ENCODE measurements at regions not wholly inside any gene's neighbourhood (a gene's known extent, or its start where the extent isn't known, plus 50 kb on each side); places are given as distances from the start of the nearest gene placed in this dataset.

- FAIRE-seq: no peak
These were observed 1066.1 kb downstream of the NR2F1-AS1 start for GRCh38 chr5:92514896-92515295.

DNA sequence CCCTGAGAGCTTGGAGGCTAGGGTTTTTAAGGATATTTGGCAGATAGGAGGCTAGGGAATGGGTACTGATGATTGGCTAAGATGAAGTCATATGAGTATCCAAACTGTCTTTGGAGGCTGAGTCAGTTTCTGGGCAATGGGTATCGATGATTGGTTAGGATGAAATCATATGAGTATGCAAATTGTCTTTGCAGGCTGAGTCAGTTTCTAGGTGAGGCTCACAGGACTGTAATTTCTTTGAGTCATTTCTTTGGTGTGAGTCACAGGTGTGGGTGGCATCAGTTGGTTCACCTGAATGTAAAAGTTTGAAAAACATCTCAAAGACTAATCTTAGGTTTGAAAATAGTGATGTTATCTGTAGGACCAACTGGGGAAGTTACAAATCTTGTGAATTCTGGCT lies 1068.0 kb downstream of the NR2F1-AS1 start:
- Histone ChIP-seq H3K9ac (ENCODE audit: low read length in 3 of 3) (no peak overlapping the region), H3K9me3 (ENCODE audit: control insufficient read depth in 2 of 3, insufficient read depth in 1 of 3, low read length in 3 of 3) (peaks cover 0 to 31% (median 4%) of the 10 kb centered on the region in 3 donors), H3K36me3 (ENCODE audit: control insufficient read depth in 2 of 3, insufficient read depth in 3 of 3, low read length in 3 of 3) (no peaks in the 10 kb centered on the region), H3K27ac (ENCODE audit: low read depth in 2 of 2, low read length in 2 of 2) (no peak overlapping the region), H3K27me3 (ENCODE audit: control insufficient read depth, insufficient read depth, low read length) (no peaks in the 10 kb centered on the region), H3K4me3 (ENCODE audit: low read length in 3 of 3) (no peak overlapping the region), H3K4me1 (ENCODE audit: control insufficient read depth in 2 of 3, insufficient read depth in 2 of 3, low read depth in 1 of 3, low read length in 3 of 3) (no peaks in the 10 kb centered on the region)
- intact Hi-C loops (cut with DNase I): no loop called here
- FAIRE-seq: no peak
- no peak for DNase-seq
- TF ChIP-seq, protein P1, sequence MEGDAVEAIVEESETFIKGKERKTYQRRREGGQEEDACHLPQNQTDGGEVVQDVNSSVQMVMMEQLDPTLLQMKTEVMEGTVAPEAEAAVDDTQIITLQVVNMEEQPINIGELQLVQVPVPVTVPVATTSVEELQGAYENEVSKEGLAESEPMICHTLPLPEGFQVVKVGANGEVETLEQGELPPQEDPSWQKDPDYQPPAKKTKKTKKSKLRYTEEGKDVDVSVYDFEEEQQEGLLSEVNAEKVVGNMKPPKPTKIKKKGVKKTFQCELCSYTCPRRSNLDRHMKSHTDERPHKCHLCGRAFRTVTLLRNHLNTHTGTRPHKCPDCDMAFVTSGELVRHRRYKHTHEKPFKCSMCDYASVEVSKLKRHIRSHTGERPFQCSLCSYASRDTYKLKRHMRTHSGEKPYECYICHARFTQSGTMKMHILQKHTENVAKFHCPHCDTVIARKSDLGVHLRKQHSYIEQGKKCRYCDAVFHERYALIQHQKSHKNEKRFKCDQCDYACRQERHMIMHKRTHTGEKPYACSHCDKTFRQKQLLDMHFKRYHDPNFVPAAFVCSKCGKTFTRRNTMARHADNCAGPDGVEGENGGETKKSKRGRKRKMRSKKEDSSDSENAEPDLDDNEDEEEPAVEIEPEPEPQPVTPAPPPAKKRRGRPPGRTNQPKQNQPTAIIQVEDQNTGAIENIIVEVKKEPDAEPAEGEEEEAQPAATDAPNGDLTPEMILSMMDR (IDR thresholded peaks at IDR 0.05; ENCODE audit: borderline replicate concordance, extremely low read depth, insufficient read depth): no peak

More at GRCh38 chr5:92514896-92515295, 1066.1 kb downstream of the NR2F1-AS1 start:
- no peak for DNase-seq
- TF ChIP-seq, protein P1 (IDR thresholded peaks at IDR 0.05; ENCODE audit: borderline replicate concordance, extremely low read depth, insufficient read depth): no peak
- Histone ChIP-seq H3K27ac (ENCODE audit: low read depth in 2 of 2, low read length in 2 of 2) (no peak overlapping the region), H3K27me3 (ENCODE audit: control insufficient read depth, insufficient read depth, low read length) (no peaks in the 10 kb centered on the region), H3K4me3 (ENCODE audit: low read length in 3 of 3) (no peak overlapping the region), H3K36me3 (ENCODE audit: control insufficient read depth in 2 of 3, insufficient read depth in 3 of 3, low read length in 3 of 3) (no peaks in the 10 kb centered on the region), H3K9me3 (ENCODE audit: control insufficient read depth in 2 of 3, insufficient read depth in 1 of 3, low read length in 3 of 3) (peaks cover 0 to 24% (median 4%) of the 10 kb centered on the region in 3 donors), H3K9ac (ENCODE audit: low read length in 3 of 3) (no peak overlapping the region), H3K4me1 (ENCODE audit: control insufficient read depth in 2 of 3, insufficient read depth in 2 of 3, low read depth in 1 of 3, low read length in 3 of 3) (no peaks in the 10 kb centered on the region)
- intact Hi-C loops (cut with DNase I): no loop called here

GRCh38 chr5:92508271-92508670 lies 1072.7 kb downstream of the NR2F1-AS1 start:
- no peak for FAIRE-seq
- H3K36me3 ChIP-seq (ENCODE audit: control insufficient read depth in 2 of 3, insufficient read depth in 3 of 3, low read length in 3 of 3): no peaks in the 10 kb centered on the region
- TF ChIP-seq, protein P1 (IDR thresholded peaks at IDR 0.05; ENCODE audit: borderline replicate concordance, extremely low read depth, insufficient read depth): no peak

GRCh38 chr5:92505925-92506324 lies 1075.1 kb downstream of the NR2F1-AS1 start:
- H3K36me3 ChIP-seq (ENCODE audit: control insufficient read depth in 2 of 3, insufficient read depth in 3 of 3, low read length in 3 of 3): no peaks in the 10 kb centered on the region
- H3K9me3 ChIP-seq (ENCODE audit: control insufficient read depth in 2 of 3, insufficient read depth in 1 of 3, low read length in 3 of 3): peaks cover 0 to 15% (median 0%) of the 10 kb centered on the region in 3 donors
- TF ChIP-seq, protein P1 (IDR thresholded peaks at IDR 0.05; ENCODE audit: borderline replicate concordance, extremely low read depth, insufficient read depth): no peak
- FAIRE-seq: no peak
- no peaks in the 10 kb centered on the region for H3K4me1 ChIP-seq (ENCODE audit: control insufficient read depth in 2 of 3, insufficient read depth in 2 of 3, low read depth in 1 of 3, low read length in 3 of 3)
- DNase-seq: no peak
- intact Hi-C loops (cut with DNase I): no loop called here
- no peak overlapping the region for H3K27ac ChIP-seq (ENCODE audit: low read depth in 2 of 2, low read length in 2 of 2)
- no peaks in the 10 kb centered on the region for H3K27me3 ChIP-seq (ENCODE audit: control insufficient read depth, insufficient read depth, low read length)
- peak overlapping the region in 2 of 3 donors; percentile 37 to 51 for H3K4me3 ChIP-seq (ENCODE audit: low read length in 3 of 3)
- H3K9ac ChIP-seq (ENCODE audit: low read length in 3 of 3): peak overlapping the region in 1 of 3 donors; percentile 28

More at GRCh38 chr5:92508271-92508670, 1072.7 kb downstream of the NR2F1-AS1 start:
- Histone ChIP-seq H3K9me3 (ENCODE audit: control insufficient read depth in 2 of 3, insufficient read depth in 1 of 3, low read length in 3 of 3) (peaks cover 0 to 29% (median 4%) of the 10 kb centered on the region in 3 donors), H3K9ac (ENCODE audit: low read length in 3 of 3) (no peak overlapping the region), H3K4me3 (ENCODE audit: low read length in 3 of 3) (no peak overlapping the region), H3K4me1 (ENCODE audit: control insufficient read depth in 2 of 3, insufficient read depth in 2 of 3, low read depth in 1 of 3, low read length in 3 of 3) (no peaks in the 10 kb centered on the region), H3K27me3 (ENCODE audit: control insufficient read depth, insufficient read depth, low read length) (no peaks in the 10 kb centered on the region), H3K27ac (ENCODE audit: low read depth in 2 of 2, low read length in 2 of 2) (no peak overlapping the region)
- no peak for DNase-seq
- intact Hi-C loops (cut with DNase I): no loop called here
